Large intestine (tissue), 3 donors: ENCODE measurements at regions not wholly inside any gene's neighbourhood (a gene's known extent, or its start where the extent isn't known, plus 50 kb on each side); places are given as distances from the start of the nearest gene placed in this dataset.

Experiments
- DNase-seq, 2 donors: peaks; one replicate each; pipeline versions ENCODE4 v3.0.0 to v3.0.0-alpha.2; 2013
- H3K27ac ChIP-seq: one replicate; pipeline ENCODE4 v1.5.1; 2013; ENCODE audit warnings: low read length
- H3K27me3 ChIP-seq: 2 replicates; pipeline ENCODE4 v1.6.1; 2013; ENCODE audit warnings: low read length; ENCODE audit not compliant: control insufficient read depth, insufficient read depth
- H3K36me3 ChIP-seq: 2 replicates; pipeline ENCODE4 v1.6.1; 2013; ENCODE audit warnings: low read length; ENCODE audit not compliant: control insufficient read depth, insufficient read depth
- H3K4me1 ChIP-seq: one replicate; pipeline ENCODE4 v1.6.1; 2013; ENCODE audit warnings: low read length; ENCODE audit not compliant: control insufficient read depth, insufficient read depth
- H3K4me3 ChIP-seq: one replicate; pipeline ENCODE4 v1.5.1; 2013; ENCODE audit warnings: low read length
- H3K9me3 ChIP-seq: one replicate; pipeline ENCODE4 v1.6.1; 2013; ENCODE audit warnings: mild to moderate bottlenecking, low read depth, low read length, moderate library complexity; ENCODE audit not compliant: control insufficient read depth
- WGBS: methylation state at CpG from one replicate; pipeline ENCODE4 v1.1.5; 2013; ENCODE audit warnings: low lambda C conversion rate; ENCODE audit not compliant: insufficient coverage; 5-methylcytosine and 5-hydroxymethylcytosine counted together

GRCh38 chr2:121038891-121039616, 245.9 kb downstream of the TFCP2L1 start:
- H3K36me3 ChIP-seq, result no peaks in the 10 kb centered on the region
- no peak for DNase-seq

GRCh38 chr2:121039679-121040078, 245.3 kb downstream of the TFCP2L1 start:
- H3K4me1 ChIP-seq, result peaks cover 5% of the 10 kb centered on the region
- H3K9me3 ChIP-seq, result peaks cover 3% of the 10 kb centered on the region
- no CpG with 5 or more reads among the region's 3 CpGs for WGBS
- no peaks in the 10 kb centered on the region for H3K36me3 ChIP-seq
- no peak for DNase-seq
- H3K27me3 ChIP-seq, result peaks cover 33% of the 10 kb centered on the region
- H3K4me3 ChIP-seq, result no peak overlapping the region
- no peak overlapping the region for H3K27ac ChIP-seq

More at GRCh38 chr2:121038891-121039616, 245.9 kb downstream of the TFCP2L1 start:
- Histone ChIP-seq H3K4me1 (peaks cover 5% of the 10 kb centered on the region), H3K27me3 (peaks cover 40% of the 10 kb centered on the region), H3K9me3 (peaks cover 3% of the 10 kb centered on the region), H3K4me3 (no peak overlapping the region), H3K27ac (no peak overlapping the region)
- 53% methylated on average over 3 of the region's 8 CpGs for WGBS

- Histone ChIP-seq H3K4me3 (no peak overlapping the region), H3K36me3 (no peaks in the 10 kb centered on the region), H3K9me3 (peaks cover 3% of the 10 kb centered on the region), H3K27me3 (peaks cover 27% of the 10 kb centered on the region), H3K27ac (no peak overlapping the region), H3K4me1 (no peaks in the 10 kb centered on the region)
- no CpG with 5 or more reads among the region's 1 CpG for WGBS
- no peak for DNase-seq
These were observed 243.5 kb downstream of the TFCP2L1 start for GRCh38 chr2:121041516-121041915.

DNA sequence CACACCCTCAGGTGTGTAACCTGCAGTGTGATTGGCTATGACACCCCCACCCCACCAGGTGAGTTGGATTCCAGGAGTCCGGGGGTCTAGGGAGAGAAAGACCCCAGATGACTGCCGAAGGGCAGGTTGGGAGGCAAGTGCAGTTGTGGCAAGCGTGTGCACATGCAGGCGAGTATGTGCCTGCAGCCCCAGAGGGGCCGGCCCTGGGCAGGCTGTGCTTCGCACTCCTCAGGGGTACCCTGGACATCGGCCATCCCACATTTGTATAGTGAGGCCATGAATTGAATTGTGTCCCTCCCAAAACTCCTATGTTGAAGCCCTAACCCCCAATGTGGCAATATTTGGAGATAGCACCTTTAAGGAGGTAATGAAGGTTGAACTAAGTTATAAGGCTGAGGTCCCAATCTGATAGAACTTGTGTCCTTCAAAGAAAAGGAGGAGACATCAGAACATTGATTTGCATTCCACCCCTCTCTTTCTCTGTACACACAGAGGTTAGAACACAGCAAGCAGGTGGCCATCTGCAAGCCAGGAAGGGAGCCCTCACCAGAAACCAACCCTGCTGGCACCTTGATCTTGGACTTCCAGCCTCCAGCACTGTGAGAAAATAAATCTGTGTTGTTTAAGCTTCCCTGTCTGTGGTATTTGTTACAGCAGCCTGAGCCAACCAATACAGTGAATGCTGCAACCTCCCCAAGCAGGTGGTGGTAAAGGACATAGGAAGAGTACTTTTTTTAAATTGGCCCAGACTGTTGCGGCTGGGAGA, 241.8 kb downstream of the TFCP2L1 start:
- no peak overlapping the region for H3K27ac ChIP-seq
- H3K27me3 ChIP-seq, result peaks cover 26% of the 10 kb centered on the region
- DNase-seq, result no peak
- no CpG with 5 or more reads among the region's 8 CpGs for WGBS
- no peaks in the 10 kb centered on the region for H3K36me3 ChIP-seq
- H3K4me1 ChIP-seq, result no peaks in the 10 kb centered on the region
- no peak overlapping the region for H3K4me3 ChIP-seq
- peaks cover 3% of the 10 kb centered on the region for H3K9me3 ChIP-seq

DNA sequence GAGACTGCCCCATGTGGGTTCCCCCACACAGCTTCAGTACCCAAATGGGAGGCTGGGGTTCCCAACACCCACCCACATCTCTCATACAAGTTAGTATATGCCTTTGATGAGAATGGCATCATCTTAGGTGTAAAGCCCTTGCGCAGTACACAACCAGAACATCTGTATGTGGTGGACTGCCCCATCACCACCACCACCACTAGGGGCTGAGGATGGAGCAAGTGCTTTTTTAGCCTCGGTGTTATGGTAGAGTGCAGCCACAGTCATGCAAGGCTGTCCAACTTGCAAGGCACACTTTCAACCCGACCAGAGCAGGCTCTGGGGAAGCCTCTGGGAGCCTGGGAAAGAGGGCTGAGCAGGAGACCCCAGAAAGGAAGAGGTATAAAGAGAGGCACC, 241.2 kb downstream of the TFCP2L1 start:
- no peak overlapping the region for H3K27ac ChIP-seq
- H3K9me3 ChIP-seq, result peaks cover 3% of the 10 kb centered on the region
- DNase-seq, result no peak
- no peaks in the 10 kb centered on the region for H3K4me1 ChIP-seq
- H3K27me3 ChIP-seq, result peaks cover 20% of the 10 kb centered on the region
- no peak overlapping the region for H3K4me3 ChIP-seq
- H3K36me3 ChIP-seq, result no peaks in the 10 kb centered on the region
- no CpG with 5 or more reads among the region's 3 CpGs for WGBS

DNA sequence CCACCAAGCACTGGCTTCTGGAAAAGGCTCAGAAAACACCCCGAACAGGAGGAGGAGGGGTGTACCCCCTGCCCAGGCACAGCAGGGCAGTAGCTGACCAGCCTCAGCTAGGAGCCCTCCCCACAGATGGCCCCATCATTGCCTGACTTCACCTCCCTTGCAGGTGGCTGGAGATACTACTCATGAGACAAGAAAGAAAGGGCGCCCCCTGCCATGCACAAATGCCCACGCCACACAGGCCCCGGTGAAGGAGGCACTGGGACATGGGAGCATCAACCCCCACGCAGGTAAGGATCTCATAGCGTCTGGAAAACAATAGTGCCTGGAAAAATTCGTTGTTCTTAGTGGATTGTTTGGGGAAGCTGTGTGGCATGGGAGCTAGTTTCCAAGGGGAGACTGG, 240.6 kb downstream of the TFCP2L1 start:
- Histone ChIP-seq H3K36me3 (no peaks in the 10 kb centered on the region), H3K9me3 (peaks cover 3% of the 10 kb centered on the region), H3K27me3 (peaks cover 16% of the 10 kb centered on the region), H3K4me3 (no peak overlapping the region), H3K4me1 (no peaks in the 10 kb centered on the region), H3K27ac (no peak overlapping the region)
- DNase-seq, result no peak
- no CpG with 5 or more reads among the region's 7 CpGs for WGBS

- no peaks in the 10 kb centered on the region for H3K36me3 ChIP-seq
These were observed 239.8 kb downstream of the TFCP2L1 start for GRCh38 chr2:121045245-121045644.

DNA sequence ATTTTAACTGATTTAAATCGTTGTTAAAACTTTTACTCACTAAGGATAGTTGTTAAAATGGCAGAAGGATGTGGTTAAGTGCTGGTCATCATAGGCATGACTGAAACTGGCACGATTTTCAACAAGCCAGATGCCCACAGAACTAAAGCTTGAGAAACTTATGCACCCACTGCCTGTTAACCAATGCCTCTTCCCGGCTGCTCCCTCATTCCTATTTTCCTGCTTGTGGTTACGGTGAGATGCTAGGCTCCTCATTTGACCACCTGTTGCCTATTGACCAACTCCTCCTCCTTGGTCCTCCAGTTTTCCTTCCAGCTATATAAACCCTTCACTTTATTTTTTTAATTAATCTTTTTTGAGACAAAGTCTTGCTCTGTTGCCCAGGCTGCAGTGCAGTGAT, 238.7 kb downstream of the TFCP2L1 start:
- H3K36me3 ChIP-seq, result no peaks in the 10 kb centered on the region
- no peak overlapping the region for H3K4me3 ChIP-seq
- H3K27me3 ChIP-seq, result peaks cover 14% of the 10 kb centered on the region
- H3K27ac ChIP-seq, result no peak overlapping the region
- H3K9me3 ChIP-seq, result peaks cover 3% of the 10 kb centered on the region
- 78% methylated on average over 1 of the region's 4 CpGs for WGBS
- DNase-seq, result no peak
- no peaks in the 10 kb centered on the region for H3K4me1 ChIP-seq

More at GRCh38 chr2:121045245-121045644, 239.8 kb downstream of the TFCP2L1 start:
- Histone ChIP-seq H3K4me1 (no peaks in the 10 kb centered on the region), H3K4me3 (no peak overlapping the region), H3K27me3 (peaks cover 14% of the 10 kb centered on the region), H3K27ac (no peak overlapping the region), H3K9me3 (peaks cover 3% of the 10 kb centered on the region)
- no CpG with 5 or more reads among the region's 11 CpGs for WGBS
- no peak for DNase-seq

- Histone ChIP-seq H3K27me3 (peaks cover 14% of the 10 kb centered on the region), H3K4me3 (no peak overlapping the region), H3K27ac (no peak overlapping the region), H3K9me3 (peaks cover 3% of the 10 kb centered on the region), H3K36me3 (no peaks in the 10 kb centered on the region), H3K4me1 (no peaks in the 10 kb centered on the region)
- no peak for DNase-seq
- no CpG with 5 or more reads among the region's 4 CpGs for WGBS
These were observed 237.6 kb downstream of the TFCP2L1 start for GRCh38 chr2:121047383-121047782.

- Histone ChIP-seq H3K27ac (no peak overlapping the region), H3K27me3 (peaks cover 12% of the 10 kb centered on the region), H3K36me3 (no peaks in the 10 kb centered on the region), H3K4me1 (no peaks in the 10 kb centered on the region), H3K9me3 (no peaks in the 10 kb centered on the region), H3K4me3 (no peak overlapping the region)
- no peak for DNase-seq
- no CpG with 5 or more reads among the region's 2 CpGs for WGBS
These were observed 235.9 kb downstream of the TFCP2L1 start for GRCh38 chr2:121049131-121049530.
